GM18870 (cell line): ENCODE measurements at regions not wholly inside any gene's neighbourhood (a gene's known extent, or its start where the extent isn't known, plus 50 kb on each side); places are given as distances from the start of the nearest gene placed in this dataset.

Experiments
- ATAC-seq: cut with Tn5 transposase; IDR thresholded peaks from one replicate; pipeline ENCODE4 v1.9.1; 2021; ENCODE audit warnings: moderate library complexity; ENCODE audit not compliant: unreplicated experiment

- ATAC-seq, result no peak
Measured at GRCh38 chr12:88958153-88958552, 377.9 kb upstream of the KITLG start.

- no peak for ATAC-seq
Measured at GRCh38 chr12:88957358-88957757, 377.1 kb upstream of the KITLG start.

- ATAC-seq, result no peak
Measured at GRCh38 chr12:88955531-88955930, 375.3 kb upstream of the KITLG start.

- ATAC-seq, result no peak
Measured at GRCh38 chr12:88953029-88953586, 372.8 kb upstream of the KITLG start.

GRCh38 chr12:88952562-88952942 lies 372.3 kb upstream of the KITLG start:
- no peak for ATAC-seq

- ATAC-seq, result no peak
Measured at GRCh38 chr12:88951860-88952561, 371.7 kb upstream of the KITLG start.

- no peak for ATAC-seq
Measured at GRCh38 chr12:88951177-88951576, 370.9 kb upstream of the KITLG start.

GRCh38 chr12:88947486-88948043 lies 367.3 kb upstream of the KITLG start:
- ATAC-seq, result no peak

- peak; percentile 57 for ATAC-seq
Measured at GRCh38 chr12:88946372-88946997, 366.2 kb upstream of the KITLG start.

GRCh38 chr12:88945051-88945732 lies 364.9 kb upstream of the KITLG start:
- no peak for ATAC-seq

GRCh38 chr12:88944397-88944796 lies 364.1 kb upstream of the KITLG start:
- ATAC-seq, result no peak

- no peak for ATAC-seq
Measured at GRCh38 chr12:88940854-88941253, 360.6 kb upstream of the KITLG start.

GRCh38 chr12:88935856-88936255 lies 355.6 kb upstream of the KITLG start:
- no peak for ATAC-seq

- ATAC-seq, result no peak
Measured at GRCh38 chr12:88934163-88934747, 354.0 kb upstream of the KITLG start.

GRCh38 chr12:88932457-88932856 lies 352.2 kb upstream of the KITLG start:
- no peak for ATAC-seq

- no peak for ATAC-seq
Measured at GRCh38 chr12:88931598-88931997, 351.3 kb upstream of the KITLG start.

- ATAC-seq, result no peak
Measured at GRCh38 chr12:88925454-88925853, 345.2 kb upstream of the KITLG start.

- ATAC-seq, result no peak
Measured at GRCh38 chr12:88924162-88924561, 343.9 kb upstream of the KITLG start.

- no peak for ATAC-seq
Measured at GRCh38 chr12:88923631-88924030, 343.4 kb upstream of the KITLG start.

GRCh38 chr12:88922816-88923215 lies 342.5 kb upstream of the KITLG start:
- ATAC-seq, result no peak

- ATAC-seq, result no peak
Measured at GRCh38 chr12:88921890-88922532, 341.7 kb upstream of the KITLG start.
